Testis (tissue), 2 donors: ENCODE measurements at regions not wholly inside any gene's neighbourhood (a gene's known extent, or its start where the extent isn't known, plus 50 kb on each side); places are given as distances from the start of the nearest gene placed in this dataset.

ENCODE experiments used
- POLR2A ChIP-seq: fragments of 450-650 bp; IDR thresholded peaks from one replicate; pipeline ENCODE4 v1.6.1; 2017; ENCODE audit warnings: antibody characterized with exemption, mild to moderate bottlenecking, moderate library complexity
- TF ChIP-seq, protein P1 (sequence below), 3 experiments: fragments of 450-650 bp in 2 of 3; fragments of 200-600 bp in 1 of 3; sonication (generic) in 1 of 3; IDR thresholded peaks; one replicate each; pipeline ENCODE4 v1.5.1; 2016 to 2019; ENCODE audit warnings: antibody characterized with exemption in 3 of 3, mild to moderate bottlenecking in 2 of 3, moderate library complexity in 1 of 3

DNA sequence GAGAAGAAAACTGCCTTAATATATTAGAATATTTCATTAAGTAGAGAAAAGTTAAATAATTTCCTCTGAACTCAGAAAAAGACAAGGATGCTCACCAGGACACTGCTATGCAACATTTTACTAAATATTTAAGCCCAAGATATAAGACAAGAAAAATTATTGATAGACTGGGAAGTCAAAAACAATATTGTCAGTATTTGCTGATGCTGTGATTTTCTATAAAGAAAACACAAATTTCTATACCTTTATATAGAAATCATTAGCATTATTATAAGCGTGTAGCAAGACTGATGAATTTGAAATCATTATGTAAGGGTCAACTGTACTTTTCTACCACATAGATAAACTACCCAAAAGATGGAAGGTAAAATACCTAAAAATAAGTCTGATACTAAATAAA, 451.0 kb downstream of the RNF144A start:
- TF ChIP-seq, protein P1, sequence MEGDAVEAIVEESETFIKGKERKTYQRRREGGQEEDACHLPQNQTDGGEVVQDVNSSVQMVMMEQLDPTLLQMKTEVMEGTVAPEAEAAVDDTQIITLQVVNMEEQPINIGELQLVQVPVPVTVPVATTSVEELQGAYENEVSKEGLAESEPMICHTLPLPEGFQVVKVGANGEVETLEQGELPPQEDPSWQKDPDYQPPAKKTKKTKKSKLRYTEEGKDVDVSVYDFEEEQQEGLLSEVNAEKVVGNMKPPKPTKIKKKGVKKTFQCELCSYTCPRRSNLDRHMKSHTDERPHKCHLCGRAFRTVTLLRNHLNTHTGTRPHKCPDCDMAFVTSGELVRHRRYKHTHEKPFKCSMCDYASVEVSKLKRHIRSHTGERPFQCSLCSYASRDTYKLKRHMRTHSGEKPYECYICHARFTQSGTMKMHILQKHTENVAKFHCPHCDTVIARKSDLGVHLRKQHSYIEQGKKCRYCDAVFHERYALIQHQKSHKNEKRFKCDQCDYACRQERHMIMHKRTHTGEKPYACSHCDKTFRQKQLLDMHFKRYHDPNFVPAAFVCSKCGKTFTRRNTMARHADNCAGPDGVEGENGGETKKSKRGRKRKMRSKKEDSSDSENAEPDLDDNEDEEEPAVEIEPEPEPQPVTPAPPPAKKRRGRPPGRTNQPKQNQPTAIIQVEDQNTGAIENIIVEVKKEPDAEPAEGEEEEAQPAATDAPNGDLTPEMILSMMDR (IDR thresholded peaks at IDR 0.05): no peak
- no peak for TF ChIP-seq POLR2A
